Glutamatergic neuron (in vitro differentiated cells): ENCODE measurements at regions not wholly inside any gene's neighbourhood (a gene's known extent, or its start where the extent isn't known, plus 50 kb on each side); places are given as distances from the start of the nearest gene placed in this dataset.

ENCODE experiments used
- DNase-seq: peaks from one replicate; pipeline ENCODE4 v3.0.0; 2022
- H3K27ac Mint-ChIP-seq: one replicate; pipeline ENCODE4 v1.8.0; 2020; ENCODE audit warnings: mild to moderate bottlenecking, mixed read lengths, inconsistent platforms; ENCODE audit not compliant: unreplicated experiment
- H3K27me3 Mint-ChIP-seq: one replicate; pipeline ENCODE4 v1.8.0; 2020; ENCODE audit warnings: mild to moderate bottlenecking, moderate library complexity, mixed read lengths, inconsistent platforms; ENCODE audit not compliant: unreplicated experiment
- H3K36me3 Mint-ChIP-seq: one replicate; pipeline ENCODE4 v1.8.0; 2020; ENCODE audit warnings: mild to moderate bottlenecking, mixed read lengths, inconsistent platforms; ENCODE audit not compliant: unreplicated experiment
- H3K4me1 Mint-ChIP-seq: one replicate; pipeline ENCODE4 v1.8.0; 2020; ENCODE audit warnings: mild to moderate bottlenecking, low read depth, mixed read lengths, inconsistent platforms; ENCODE audit not compliant: unreplicated experiment
- H3K4me3 Mint-ChIP-seq: one replicate; pipeline ENCODE4 v1.8.0; 2020; ENCODE audit warnings: mild to moderate bottlenecking, mixed read lengths, inconsistent platforms; ENCODE audit not compliant: unreplicated experiment
- H3K9me3 Mint-ChIP-seq: one replicate; pipeline ENCODE4 v1.8.0; 2020; ENCODE audit warnings: mild to moderate bottlenecking, moderate library complexity, mixed read lengths, inconsistent platforms; ENCODE audit not compliant: unreplicated experiment
- TF ChIP-seq, protein P1 (sequence below): fragments of 200-600 bp; sonication (generic); IDR thresholded peaks from one replicate; pipeline ENCODE4 v1.5.0; 2021; ENCODE audit not compliant: partially characterized antibody, unreplicated experiment

DNA sequence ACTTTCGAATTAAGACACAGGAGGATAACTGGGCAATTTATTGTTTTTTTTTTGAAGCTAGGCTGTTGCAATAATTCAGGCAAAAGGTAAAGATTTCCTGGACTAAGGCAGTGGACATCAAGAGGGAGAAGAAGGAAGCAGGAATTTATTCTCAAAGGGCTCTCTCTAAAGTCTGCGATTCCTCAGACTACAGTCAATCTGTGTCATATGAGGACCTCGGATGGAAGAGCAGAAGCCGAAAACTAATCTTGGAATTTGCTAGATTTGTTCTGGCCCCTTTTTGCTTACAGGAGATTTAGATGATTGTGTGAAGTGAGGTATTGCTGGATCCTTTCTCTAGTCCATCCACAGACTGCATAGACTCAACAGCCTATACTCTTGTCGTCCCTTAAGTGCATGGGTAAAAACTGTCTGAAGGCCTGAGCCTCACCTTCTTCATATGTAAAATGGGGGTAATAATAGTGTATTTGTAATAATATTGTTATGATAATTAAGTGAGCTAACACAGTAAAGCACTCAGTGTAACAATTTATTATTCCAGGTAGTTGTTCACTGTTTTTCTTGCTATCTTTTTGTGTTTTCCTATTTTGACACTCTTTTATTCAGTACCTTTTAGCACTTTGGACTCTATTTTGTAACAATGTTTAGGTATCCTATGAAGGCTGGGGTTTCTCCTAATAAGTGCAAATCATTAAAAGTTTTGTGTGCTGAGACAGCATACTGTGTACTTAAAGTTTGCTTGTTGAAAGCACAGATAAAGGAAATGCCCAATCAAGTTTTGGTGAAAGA is 54.2 kb upstream of the NT5C1B start:
- Mint-ChIP-seq H3K4me3 (no peak overlapping the region), H3K4me1 (no peaks in the 10 kb centered on the region), H3K27ac (no peak overlapping the region)

GRCh38 chr2:18641823-18642222 is 52.5 kb upstream of the NT5C1B start:
- H3K27ac Mint-ChIP-seq, result no peak overlapping the region
- TF ChIP-seq, protein P1, sequence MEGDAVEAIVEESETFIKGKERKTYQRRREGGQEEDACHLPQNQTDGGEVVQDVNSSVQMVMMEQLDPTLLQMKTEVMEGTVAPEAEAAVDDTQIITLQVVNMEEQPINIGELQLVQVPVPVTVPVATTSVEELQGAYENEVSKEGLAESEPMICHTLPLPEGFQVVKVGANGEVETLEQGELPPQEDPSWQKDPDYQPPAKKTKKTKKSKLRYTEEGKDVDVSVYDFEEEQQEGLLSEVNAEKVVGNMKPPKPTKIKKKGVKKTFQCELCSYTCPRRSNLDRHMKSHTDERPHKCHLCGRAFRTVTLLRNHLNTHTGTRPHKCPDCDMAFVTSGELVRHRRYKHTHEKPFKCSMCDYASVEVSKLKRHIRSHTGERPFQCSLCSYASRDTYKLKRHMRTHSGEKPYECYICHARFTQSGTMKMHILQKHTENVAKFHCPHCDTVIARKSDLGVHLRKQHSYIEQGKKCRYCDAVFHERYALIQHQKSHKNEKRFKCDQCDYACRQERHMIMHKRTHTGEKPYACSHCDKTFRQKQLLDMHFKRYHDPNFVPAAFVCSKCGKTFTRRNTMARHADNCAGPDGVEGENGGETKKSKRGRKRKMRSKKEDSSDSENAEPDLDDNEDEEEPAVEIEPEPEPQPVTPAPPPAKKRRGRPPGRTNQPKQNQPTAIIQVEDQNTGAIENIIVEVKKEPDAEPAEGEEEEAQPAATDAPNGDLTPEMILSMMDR, result no peak
- H3K4me3 Mint-ChIP-seq, result no peak overlapping the region
- H3K4me1 Mint-ChIP-seq, result no peaks in the 10 kb centered on the region
- peaks cover 2% of the 10 kb centered on the region for H3K9me3 Mint-ChIP-seq
- no peak for DNase-seq
- no peaks in the 10 kb centered on the region for H3K27me3 Mint-ChIP-seq
- no peaks in the 10 kb centered on the region for H3K36me3 Mint-ChIP-seq

More for the DNA sequence above, 54.2 kb upstream of the NT5C1B start:
- TF ChIP-seq, protein P1, result no peak
- DNase-seq, result no peak
- Mint-ChIP-seq H3K27me3 (no peaks in the 10 kb centered on the region), H3K36me3 (no peaks in the 10 kb centered on the region), H3K9me3 (peaks cover 2% of the 10 kb centered on the region)

- no peak overlapping the region for H3K4me3 Mint-ChIP-seq
- DNase-seq, result no peak
- no peaks in the 10 kb centered on the region for H3K27me3 Mint-ChIP-seq
- no peak overlapping the region for H3K27ac Mint-ChIP-seq
- no peaks in the 10 kb centered on the region for H3K4me1 Mint-ChIP-seq
- no peaks in the 10 kb centered on the region for H3K36me3 Mint-ChIP-seq
- H3K9me3 Mint-ChIP-seq, result no peaks in the 10 kb centered on the region
- TF ChIP-seq, protein P1, result no peak
These were observed 50.5 kb upstream of the NT5C1B start for GRCh38 chr2:18639756-18640453.
